Fibroblast of lung (primary cell): ENCODE measurements at regions not wholly inside any gene's neighbourhood (a gene's known extent, or its start where the extent isn't known, plus 50 kb on each side); places are given as distances from the start of the nearest gene placed in this dataset.

ENCODE experiments used
- EZH2 ChIP-seq: IDR thresholded peaks from 2 replicates; pipeline ENCODE4 v1.5.1; 2012; ENCODE audit warnings: low read length, control low read depth, mild to moderate bottlenecking; ENCODE audit errors: missing control alignments
- TF ChIP-seq, protein P1 (sequence below), 2 donors: IDR thresholded peaks in 1 of 2; conservative IDR thresholded peaks in 1 of 2; 1 replicate in 1 of 2; 2 replicates in 1 of 2; pipeline ENCODE4 v1.5.1; 2011 to 2012; ENCODE audit warnings: low read length in 2 of 2, control low read depth in 1 of 2, inconsistent platforms in 1 of 2, low read depth in 1 of 2, mild to moderate bottlenecking in 1 of 2

DNA sequence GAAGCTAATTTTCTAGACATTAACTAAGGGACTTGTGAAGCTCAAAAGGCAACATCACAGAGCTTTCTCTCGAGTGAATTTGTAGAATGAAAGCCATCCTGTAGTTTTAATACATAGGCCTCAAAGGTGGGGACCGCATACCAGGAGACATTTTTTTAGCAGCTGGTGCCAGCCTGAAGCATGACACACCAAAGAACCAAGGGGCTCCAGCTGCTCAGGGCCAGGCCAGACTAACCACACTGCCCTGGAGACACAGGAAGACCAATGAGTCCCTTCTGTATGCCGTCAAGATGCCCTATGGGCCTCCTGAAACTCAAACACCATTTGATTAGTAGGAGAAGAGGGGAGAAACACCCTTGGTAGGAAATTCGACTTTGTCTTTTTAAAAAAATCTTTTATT is 113.9 kb upstream of the CACNA1E start:
- TF ChIP-seq EZH2 = no peak
- TF ChIP-seq, protein P1, sequence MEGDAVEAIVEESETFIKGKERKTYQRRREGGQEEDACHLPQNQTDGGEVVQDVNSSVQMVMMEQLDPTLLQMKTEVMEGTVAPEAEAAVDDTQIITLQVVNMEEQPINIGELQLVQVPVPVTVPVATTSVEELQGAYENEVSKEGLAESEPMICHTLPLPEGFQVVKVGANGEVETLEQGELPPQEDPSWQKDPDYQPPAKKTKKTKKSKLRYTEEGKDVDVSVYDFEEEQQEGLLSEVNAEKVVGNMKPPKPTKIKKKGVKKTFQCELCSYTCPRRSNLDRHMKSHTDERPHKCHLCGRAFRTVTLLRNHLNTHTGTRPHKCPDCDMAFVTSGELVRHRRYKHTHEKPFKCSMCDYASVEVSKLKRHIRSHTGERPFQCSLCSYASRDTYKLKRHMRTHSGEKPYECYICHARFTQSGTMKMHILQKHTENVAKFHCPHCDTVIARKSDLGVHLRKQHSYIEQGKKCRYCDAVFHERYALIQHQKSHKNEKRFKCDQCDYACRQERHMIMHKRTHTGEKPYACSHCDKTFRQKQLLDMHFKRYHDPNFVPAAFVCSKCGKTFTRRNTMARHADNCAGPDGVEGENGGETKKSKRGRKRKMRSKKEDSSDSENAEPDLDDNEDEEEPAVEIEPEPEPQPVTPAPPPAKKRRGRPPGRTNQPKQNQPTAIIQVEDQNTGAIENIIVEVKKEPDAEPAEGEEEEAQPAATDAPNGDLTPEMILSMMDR (conservative IDR thresholded peaks at IDR 0.05 in 1 of 2, IDR thresholded peaks at IDR 0.05 in 1 of 2; ENCODE audit: low read depth in 1 of 2, low read length in 2 of 2) = no peak
